HG03457 (cell line): ENCODE measurements at regions not wholly inside any gene's neighbourhood (a gene's known extent, or its start where the extent isn't known, plus 50 kb on each side); places are given as distances from the start of the nearest gene placed in this dataset.

ENCODE experiments used
- ATAC-seq: cut with Tn5 transposase; IDR thresholded peaks from one replicate; pipeline ENCODE4 v1.9.1; 2021; ENCODE audit warnings: moderate number of reproducible peaks; ENCODE audit not compliant: unreplicated experiment

DNA sequence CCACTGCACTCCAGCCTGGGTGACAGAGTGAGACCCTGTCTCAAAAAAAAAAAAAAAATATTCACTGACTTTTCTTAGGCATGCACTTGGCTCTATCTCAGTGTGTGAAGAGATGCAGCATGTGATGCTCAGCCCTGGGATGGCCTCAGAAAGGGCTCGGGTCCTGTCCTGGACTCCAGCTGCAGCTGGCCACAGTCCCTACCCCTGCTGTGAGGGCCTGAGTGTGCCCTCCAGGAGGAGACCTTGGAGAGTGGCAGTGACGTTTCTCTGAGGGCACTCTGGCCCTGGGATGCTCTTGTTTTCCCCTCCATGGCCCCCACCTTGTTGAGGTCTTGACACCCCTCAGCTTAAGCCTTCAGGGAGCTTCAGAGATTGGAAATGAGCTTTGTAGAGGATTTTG is 81.9 kb upstream of the POU3F1 start:
- no peak for ATAC-seq

DNA sequence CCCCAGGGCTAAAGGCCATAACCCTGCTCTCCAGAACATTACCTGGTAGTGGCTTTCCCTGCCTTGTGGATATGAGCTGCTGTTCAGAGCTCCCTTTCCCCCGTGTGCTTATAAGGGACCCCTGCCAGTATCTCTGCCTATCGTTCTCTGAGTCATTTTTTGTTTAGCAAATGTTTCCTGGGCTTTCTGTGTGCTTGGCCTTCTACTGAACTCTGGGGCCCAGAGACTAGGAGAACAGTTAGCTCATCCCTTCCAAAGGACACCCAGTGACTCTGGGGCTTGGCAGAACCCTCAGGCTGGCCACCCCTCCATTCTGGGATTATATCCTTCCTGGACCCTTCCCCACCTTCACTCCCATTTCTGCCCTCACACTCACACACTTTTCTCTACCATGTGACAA is 80.8 kb upstream of the POU3F1 start:
- ATAC-seq = no peak

DNA sequence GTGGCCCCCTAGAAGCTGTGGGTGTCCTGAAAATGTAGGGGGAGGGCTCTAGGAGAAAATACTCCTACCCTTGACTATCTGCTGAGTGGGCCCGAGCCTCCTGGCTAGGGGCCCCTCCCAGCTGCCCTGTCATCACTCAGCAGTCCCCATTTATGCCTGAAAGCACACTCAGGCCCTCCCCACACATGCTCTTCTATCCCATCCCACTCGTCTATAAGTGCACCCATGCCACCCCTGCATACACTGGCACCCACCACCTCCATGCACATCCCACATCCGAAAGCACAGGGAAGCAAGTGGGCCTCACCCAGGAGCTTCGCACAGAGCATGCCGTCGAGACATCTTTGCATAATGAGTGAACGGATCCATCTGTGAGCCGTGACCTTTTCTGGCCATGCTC is 80.4 kb upstream of the POU3F1 start:
- ATAC-seq = no peak

DNA sequence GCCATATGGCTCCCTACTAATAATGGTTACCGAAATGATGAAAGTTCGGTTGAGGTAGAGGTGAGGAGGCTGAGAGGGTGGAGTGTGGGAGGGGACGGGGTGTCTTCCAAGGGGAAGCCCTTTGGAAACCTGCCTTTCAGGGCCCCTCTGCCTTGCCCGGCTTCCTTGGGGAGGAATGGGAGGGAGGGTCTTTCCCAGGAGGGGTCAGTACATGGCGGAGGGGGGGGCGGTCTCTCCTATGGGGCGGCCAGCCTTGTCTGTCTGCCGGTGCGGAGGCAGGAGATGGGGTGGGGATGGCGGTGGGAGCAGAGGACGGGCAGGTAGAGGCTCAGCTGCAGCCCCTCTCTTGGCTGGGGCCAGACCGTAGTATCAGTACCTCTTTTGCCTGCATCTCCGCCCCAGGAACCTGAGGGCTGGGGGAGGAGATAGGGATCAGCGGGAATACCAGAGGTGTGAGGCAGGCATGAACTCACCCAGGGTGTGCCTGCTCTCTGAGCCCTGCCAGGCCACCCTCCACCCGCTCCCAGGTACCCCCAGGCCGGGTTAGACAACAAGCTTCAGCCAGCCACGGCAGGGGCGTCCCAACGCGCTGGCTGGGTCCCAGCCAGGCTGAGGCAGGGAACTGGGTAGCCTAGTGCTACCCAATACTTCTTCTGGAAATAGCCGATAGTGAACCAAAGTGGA is 79.4 kb upstream of the POU3F1 start:
- no peak for ATAC-seq

DNA sequence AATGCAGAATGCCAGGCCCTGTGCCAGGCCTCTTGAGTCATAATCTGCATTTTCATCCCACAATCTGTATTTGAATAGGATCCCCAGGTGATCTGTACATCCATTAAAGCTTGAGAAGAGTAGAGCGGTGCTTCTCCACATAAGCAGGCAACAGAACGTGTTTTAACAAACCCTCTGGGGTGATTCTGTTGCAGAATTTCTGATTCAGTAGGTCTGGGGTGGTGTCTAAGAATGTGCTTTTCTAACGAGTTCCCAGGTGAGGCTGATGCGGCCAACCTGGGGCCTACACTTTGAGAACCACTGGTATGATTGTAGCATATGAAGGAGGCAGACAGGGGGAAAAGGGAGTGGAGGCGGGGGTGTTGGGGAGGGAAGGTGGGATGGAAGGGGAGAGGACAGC is 78.4 kb upstream of the POU3F1 start:
- ATAC-seq = no peak

DNA sequence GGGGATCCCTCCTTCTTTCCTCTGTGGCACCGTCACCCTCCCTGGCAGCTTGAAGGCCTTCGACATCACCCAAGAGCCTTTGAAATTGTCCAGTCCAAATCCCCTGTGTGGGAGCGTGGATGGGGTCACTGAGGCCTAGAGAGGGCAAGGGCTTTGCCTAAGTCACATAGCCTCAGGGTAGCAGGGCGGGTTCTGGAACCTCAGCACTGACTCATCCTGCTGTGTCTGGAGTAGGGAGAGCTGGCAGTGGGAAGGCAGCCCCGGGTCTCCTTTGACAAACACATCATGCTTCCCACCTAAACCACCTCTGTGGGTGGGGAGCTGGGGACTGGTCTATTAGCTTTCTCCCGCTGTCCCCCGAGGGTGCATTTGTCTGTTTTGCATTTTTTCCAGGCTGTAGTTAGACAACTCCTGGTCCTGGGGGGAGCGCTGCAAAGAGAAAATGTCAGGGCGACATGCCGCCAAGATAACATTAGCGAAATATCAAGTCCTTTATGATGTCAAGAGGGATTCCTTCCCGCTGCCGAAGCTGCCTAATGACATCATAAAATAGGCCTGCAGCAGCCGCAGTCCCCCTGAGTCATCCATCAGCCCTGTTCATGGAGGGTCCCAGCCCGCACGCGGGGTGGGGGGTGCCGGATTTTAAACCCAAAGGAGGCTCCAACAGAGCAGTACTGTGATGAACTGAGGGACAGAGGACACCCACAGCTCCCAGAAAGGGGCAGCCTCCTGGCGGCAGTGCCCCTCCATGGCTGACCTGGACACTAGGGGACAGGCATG is 77.0 kb upstream of the POU3F1 start:
- no peak for ATAC-seq

DNA sequence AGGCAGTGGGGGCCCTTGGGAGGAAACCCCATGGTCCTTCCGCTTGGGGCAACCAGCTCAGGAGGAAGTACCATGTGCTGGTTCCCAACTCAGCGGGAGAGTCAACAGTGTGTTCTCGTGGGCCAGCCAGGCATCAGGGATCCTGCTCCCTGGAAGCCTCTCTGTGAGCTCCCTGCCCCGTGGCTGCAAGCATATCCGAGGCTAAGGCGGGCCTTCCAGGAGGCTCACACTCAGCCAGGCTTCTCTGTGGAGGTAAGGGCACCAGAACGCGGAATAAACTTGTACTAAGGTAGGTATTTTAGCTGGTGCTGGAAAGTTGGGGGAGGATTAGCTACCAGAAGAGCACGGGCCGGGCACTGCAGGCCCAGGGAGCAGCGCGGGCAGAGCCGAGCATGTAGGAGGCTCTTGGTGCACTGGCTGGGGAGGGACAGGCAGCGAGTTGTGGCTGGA is 74.7 kb upstream of the POU3F1 start:
- no peak for ATAC-seq

DNA sequence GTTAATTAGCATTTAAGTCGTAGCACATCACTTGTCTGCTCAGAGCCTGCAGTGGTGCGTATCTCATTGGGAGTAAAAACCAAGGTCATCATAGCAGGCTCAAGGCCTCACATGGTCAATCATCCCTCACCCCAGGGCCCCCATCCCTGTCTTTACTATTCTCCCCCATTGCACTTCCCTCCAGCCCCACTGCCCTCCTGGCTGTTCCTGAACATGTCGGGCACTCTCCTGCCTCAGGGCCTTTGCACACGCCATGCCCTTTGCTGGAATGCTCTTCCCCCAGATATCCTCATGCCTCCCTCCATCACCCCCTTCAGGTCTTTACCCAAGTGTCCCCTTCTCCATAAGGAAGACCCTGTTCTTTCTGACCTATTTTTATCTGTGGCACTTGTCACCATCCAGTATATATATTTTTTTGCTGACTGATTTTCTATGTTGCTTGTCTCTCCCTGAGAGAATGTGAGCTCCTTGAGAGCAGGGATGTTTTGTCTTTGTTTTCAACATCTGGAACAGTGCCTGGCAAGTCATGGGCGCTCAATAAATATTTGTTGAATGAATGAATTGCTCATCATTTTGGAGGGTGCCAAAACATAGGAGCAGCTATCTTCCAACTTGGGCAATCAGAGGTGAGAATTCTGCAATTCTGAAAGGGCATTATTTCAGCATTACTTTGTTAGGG is 74.1 kb upstream of the POU3F1 start:
- no peak for ATAC-seq

DNA sequence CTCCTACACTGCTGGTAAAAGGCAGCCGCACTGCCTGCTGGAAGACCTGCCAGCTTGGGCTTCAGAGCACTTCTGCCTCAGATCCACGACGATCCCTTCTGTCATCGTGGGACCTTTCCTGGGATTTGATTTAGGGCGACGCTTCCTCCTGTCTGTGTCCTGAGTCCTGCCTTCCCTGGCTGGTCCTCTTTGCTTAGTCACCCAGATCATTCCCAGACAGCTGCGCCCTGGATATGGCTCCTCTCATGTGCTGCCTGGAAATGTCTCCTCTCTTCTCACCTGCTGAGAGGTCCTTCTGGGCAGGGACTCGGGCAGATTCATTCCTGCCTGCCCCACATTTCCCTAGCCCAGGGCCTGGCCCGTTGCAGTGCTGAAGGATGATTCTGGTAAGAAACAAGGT is 72.4 kb upstream of the POU3F1 start:
- ATAC-seq = no peak

DNA sequence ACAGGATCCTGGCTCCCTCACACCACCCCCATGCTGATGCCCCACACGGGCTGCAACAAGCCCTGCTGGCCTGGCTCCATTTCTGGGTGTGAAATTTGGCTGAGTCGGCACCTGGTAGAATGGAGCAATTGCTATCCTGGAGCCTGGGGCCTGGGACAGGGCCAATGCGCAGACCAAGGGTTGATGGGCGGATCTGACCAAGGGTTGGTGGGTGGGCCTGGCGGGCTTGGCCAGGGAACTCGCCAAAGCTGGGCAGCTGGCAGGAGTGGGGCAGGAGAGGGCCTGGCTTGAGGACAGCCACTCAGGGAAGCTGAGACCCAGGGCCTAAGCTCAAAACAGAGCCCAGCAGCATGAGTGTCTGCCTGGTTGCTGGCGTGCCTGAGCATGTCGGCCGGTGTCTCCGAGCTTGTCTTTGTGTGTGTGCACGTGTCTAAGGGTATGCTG is 70.9 kb upstream of the POU3F1 start:
- no peak for ATAC-seq

DNA sequence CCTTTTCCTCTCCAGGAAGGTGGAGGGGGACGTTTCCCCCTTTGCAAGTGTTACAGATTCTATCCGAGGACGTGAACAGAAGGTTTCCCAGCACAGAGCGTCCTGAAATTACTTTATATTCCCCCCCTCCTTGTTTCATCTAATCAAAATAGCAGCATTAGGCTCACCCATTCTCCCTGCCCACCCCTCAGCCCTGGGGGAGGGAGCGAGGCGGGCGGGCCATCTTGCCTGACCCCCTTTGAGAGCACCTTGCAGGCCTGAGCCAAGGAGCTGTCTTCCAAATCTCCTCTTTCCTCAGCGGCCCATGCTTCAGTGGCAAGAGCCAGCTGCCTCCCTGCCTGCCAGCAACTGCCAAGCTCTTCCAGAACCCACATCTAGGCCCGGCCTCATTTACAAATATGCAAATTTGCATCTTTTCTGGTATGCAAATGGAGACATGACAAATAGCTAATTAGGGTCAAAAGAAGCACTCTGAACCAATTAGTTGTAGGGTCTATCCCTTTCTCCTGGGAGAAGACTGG is 69.1 kb upstream of the POU3F1 start:
- no peak for ATAC-seq

DNA sequence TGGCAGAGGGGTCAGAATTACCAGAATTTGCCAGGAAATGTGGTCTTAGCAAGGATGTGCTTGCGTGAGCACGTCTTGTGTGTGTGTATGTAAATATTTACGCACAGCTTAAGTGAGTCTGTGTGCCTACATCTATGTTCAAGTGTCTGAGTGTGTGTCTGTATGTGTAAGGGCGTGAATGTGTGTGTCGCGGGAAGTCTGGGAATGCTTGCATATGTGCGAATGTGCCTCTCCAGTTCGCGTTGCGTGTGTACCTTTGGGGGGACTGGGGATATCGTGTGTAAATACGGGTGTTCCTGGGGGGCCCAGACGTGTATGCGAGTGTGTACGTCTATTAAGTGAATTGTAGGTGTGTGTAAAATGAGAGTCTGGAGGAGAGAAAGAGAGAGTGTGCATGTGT is 68.6 kb upstream of the POU3F1 start:
- no peak for ATAC-seq

DNA sequence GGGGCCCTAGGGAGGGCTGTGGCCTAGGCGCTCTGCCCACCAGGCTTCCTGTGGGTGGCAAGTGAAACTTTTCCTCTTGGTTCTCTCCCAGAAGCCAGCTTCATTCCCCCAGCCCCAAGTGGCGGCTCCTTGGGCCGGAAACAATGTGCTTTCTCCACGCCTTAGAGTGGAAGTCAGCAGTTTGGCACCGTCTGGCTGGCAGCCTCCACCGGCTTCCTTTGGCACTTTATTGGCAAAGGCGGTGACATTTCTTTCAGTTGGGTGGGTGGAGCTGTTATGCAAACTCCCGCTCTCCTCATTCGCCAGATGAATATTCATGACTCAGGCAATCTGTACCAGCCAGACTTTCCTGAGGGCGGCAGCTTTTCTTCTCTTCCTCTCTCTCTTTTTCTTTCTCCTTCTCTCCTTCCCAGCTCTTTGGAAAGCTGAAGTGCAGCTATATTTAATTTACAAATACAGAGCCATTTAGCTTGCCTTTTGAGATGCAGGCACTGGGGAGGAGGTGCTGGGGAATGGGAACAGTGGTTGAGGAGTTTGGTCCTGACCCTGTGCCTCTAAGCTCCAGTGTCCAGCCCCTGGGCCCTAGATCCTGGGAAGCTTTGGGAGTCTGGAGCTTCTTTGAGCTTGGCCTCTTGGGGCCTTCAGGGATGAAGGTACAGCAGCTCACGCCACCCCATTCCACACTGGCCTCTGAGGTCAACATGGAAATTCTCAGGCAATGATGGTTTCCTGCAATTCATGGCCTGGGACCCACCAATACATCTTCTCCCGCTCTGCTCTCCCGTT is 67.8 kb upstream of the POU3F1 start:
- ATAC-seq = no peak

DNA sequence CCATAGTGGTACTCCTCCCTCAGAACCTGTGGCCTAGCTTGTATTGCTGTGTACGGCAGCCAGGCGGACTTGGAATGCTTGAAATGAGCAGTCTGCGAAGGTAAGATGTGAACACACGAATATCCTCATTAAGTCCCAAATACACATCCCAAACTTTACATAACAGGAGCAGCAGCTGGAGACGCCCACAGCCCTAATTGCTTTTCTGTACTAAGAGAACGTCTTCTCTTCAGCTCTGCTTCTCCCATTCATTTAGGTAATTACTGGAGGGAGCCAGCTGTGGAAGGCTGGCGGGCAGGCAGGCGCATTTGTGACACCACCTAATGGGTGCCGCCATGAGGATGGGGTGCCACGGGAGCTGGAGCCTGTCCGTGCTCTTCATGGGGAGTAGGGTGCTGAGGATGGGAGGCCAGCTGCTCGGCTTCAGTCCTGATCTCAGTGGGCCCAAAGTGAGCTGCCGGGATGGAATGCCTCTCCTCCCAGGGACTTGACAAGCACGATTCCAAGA is 66.6 kb upstream of the POU3F1 start:
- no peak for ATAC-seq

DNA sequence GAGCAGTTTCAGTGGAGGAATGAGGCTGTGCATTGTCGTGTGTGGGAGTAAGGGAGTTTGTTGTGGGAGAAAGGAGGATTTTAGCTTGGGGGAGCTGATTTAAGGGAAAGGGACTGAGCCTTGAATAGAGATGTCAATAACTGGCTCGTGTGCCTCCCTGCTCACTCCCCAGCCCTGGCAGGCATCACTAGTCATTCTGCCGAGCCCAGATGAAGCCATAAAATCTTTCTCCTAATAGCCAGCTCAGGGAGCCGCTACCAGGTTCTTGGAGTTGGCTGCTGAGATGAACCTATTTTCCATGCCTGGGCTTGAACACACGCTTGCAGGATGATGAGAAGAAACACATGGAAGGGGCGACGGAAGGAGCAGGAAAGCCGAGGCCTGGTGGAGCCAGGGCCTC is 65.0 kb upstream of the POU3F1 start:
- ATAC-seq = no peak

DNA sequence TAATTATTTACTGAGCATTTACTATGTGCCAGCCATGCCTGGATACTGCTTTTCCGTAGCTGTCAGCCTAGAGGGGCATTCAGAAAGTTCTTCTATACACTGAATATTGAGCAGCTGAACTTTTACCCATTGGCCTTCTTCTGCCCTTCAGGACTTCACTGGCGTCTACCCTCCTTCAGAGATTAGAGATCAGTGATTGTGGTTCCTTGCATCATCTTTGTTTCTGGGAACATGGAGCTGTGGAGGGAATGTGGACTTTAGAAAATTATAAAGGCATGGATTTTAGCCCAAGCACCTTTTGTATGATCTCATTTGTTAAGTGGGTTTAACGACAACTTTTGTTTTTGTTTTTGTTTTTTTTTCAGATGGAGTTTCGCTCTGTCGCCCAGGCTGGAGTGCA is 58.7 kb upstream of the POU3F1 start:
- no peak for ATAC-seq

DNA sequence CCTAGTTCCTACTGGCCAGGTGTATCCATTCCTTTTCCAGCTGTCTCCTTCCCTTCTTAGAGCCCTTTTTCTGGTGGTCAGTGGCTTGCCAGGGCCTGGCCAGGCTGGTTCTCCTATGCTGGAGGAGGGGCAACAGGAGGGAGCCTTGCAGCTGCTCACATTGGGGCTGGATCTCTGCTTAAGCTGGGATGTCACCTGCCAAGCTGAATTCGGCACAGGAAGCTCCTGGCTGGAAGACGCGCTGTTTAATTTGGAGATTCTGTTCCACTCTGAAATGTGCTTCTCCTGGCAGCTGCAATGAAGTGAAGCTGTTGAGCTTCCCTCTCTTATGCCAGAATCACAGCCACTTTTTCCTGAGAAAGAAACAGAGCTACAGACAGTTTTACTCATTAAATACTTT is 56.0 kb upstream of the POU3F1 start:
- no peak for ATAC-seq

DNA sequence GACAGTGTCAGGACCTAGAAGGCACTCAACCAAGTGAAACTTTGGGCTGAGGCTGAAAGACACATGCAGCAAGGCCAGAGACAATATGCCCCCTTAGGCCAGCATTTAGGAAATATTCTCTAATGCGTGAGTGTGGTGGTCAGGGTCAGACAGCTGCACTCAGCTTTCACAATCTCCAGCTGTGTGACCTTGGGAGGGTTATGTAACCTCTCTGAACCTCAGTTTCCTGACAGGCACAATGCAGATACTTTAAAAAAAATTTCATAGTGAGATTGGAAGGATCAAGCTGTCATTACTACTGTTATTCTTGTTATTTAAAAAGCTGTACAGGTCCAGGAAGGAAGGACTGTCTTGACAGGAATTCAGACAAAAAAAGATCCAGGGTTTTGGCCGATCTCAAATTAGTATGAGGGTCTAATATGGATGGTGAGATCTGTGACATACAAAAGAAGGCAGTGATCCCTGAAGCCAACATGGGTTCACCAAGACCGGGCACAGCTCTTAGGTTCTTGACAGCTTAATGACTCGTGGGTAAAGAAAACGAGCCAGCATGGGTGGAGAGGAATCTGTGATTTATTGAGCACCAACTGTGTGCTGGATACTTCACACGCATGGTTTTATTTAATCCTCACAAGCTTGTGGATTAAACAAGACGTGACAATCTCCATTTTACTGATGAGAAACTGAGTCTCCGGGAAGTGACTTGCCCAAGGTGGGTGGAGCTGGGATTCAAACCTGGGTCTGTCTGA is 54.6 kb upstream of the POU3F1 start:
- no peak for ATAC-seq

DNA sequence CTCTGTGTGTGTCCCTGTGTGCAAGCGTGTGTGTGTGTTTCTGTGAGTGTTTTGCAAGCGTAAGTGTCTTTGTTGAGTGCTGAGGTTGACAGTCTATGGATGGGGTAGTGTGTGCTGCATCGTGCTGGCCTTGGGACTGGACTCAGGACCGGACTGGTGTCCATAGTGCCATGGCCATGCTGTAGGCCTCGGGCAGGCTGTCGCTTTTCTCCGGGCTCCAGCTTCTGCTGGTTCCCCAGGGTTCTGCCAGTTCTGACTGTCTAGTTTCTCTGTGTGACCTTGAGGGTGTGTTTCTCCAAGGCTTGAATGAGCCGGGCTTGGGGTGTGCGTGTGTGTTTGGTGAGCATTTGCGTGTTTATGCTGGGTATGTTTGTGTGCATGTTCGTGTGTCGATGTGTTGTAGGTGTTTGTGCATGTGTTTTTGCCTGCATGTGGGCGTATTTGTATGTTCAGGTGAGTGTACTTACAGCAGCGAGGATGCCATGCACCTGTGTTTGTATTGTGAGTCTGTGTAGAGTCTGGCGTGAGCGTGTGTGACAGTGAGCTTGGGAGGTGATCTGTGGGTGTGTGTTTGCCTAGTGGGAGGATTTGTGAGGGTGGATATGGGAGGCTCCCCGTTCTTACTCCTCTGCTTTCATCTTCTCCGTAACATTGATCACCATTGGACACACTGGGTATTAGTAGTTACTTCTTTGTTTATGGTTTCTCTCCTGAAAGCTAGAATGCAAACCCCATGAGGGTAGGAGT is 51.7 kb upstream of the POU3F1 start:
- no peak for ATAC-seq
